CD4-positive, alpha-beta T cell (primary cell): ENCODE measurements at regions not wholly inside any gene's neighbourhood (a gene's known extent, or its start where the extent isn't known, plus 50 kb on each side); places are given as distances from the start of the nearest gene placed in this dataset.
"Not testable (repeated sequence)": the region's sequence is repeated elsewhere in the genome, so short reads cannot be mapped to it uniquely, and the experiment has no call there.

ENCODE experiments used
- ATAC-seq: fragments of 200-7000 bp; cut with Tn5 transposase; one replicate; pipeline ENCODE4 v1.10.0; 2022; ENCODE audit warnings: mild to moderate bottlenecking; ENCODE audit not compliant: poor library complexity
- CTCF ChIA-PET: fragments of 350-600 bp; sonication (Branson Sonifier 250); formaldehyde crosslinking; loops from one replicate; lab custom pipeline; 2021; ENCODE audit warnings: antibody characterized with exemption, inconsistent platforms; lab: Charles Lee
- POLR2A ChIA-PET: fragments of 350-600 bp; sonication (Branson Sonifier 250); formaldehyde crosslinking; loops from one replicate; lab custom pipeline; 2021; ENCODE audit warnings: antibody characterized with exemption, inconsistent platforms; lab: Charles Lee
- DNase-seq, 14 experiments: peaks; one replicate each; pipeline ENCODE4 v3.0.0-alpha.2; 2013 to 2020; ENCODE audit warnings: mixed read lengths in 2 of 14
- H3K27ac ChIP-seq, 2 donors: one replicate each; pipeline versions ENCODE4 v1.5.1 to v1.7.0; 2013; ENCODE audit warnings: low read length in 2 of 2, low read depth in 1 of 2, mild to moderate bottlenecking in 1 of 2
- H3K27me3 ChIP-seq, 2 experiments: 1 replicate in 1 of 2; 2 replicates in 1 of 2; pipeline versions ENCODE4 v1.6.1 to v1.7.0; 2013; ENCODE audit warnings: low read length in 2 of 2, control low read depth in 1 of 2, mild to moderate bottlenecking in 1 of 2, moderate library complexity in 1 of 2; ENCODE audit not compliant: insufficient read depth in 2 of 2, control insufficient read depth in 1 of 2
- H3K36me3 ChIP-seq: one replicate; pipeline ENCODE4 v1.6.1; 2013; ENCODE audit warnings: low read length, control low read depth; ENCODE audit not compliant: insufficient read depth
- H3K4me1 ChIP-seq: one replicate; pipeline ENCODE4 v1.6.1; 2013; ENCODE audit warnings: low read length, control low read depth; ENCODE audit not compliant: insufficient read depth
- H3K4me3 ChIP-seq: one replicate; pipeline ENCODE4 v1.5.1; 2013; ENCODE audit warnings: mild to moderate bottlenecking, low read length, moderate library complexity
- H3K9me3 ChIP-seq, 2 experiments: 1 replicate in 1 of 2; 2 replicates in 1 of 2; pipeline versions ENCODE4 v1.6.1 to v1.7.0; 2013; ENCODE audit warnings: low read length in 2 of 2, mild to moderate bottlenecking in 2 of 2, control low read depth in 1 of 2, moderate library complexity in 1 of 2; ENCODE audit not compliant: control insufficient read depth in 1 of 2, insufficient read depth in 1 of 2
- H3K27ac Mint-ChIP-seq: one replicate; pipeline ENCODE4 v1.8.0; 2020; ENCODE audit warnings: mixed read lengths
- H3K27me3 Mint-ChIP-seq: one replicate; pipeline ENCODE4 v1.8.0; 2021; ENCODE audit warnings: mixed read lengths
- H3K36me3 Mint-ChIP-seq: one replicate; pipeline ENCODE4 v1.8.0; 2021; ENCODE audit warnings: low read depth, mixed read lengths
- H3K4me1 Mint-ChIP-seq: one replicate; pipeline ENCODE4 v1.8.0; 2021; ENCODE audit warnings: low read depth, mixed read lengths
- H3K4me3 Mint-ChIP-seq: one replicate; pipeline ENCODE4 v1.8.0; 2020; ENCODE audit warnings: mild to moderate bottlenecking, mixed read lengths
- H3K9me3 Mint-ChIP-seq: one replicate; pipeline ENCODE4 v1.8.0; 2020; ENCODE audit warnings: mixed read lengths
- intact Hi-C, 2 experiments: fragments of 100-400 bp; cut with DNase I in 1 of 2; cut with micrococcal nuclease in 1 of 2; formaldehyde crosslinking; loops; one replicate each; pipeline versions ENCODE4 v1.15.1 to v1.9.0; 2023 to 2025; cut with DNase I, micrococcal nuclease
- TF ChIP-seq, protein P1 (sequence below): fragments of 200-600 bp; IDR thresholded peaks from one replicate; pipeline ENCODE4 v1.8.0; 2022; ENCODE audit warnings: antibody characterized with exemption, mild to moderate bottlenecking

GRCh38 chr1:2851918-2852317, 50.4 kb upstream of the TTC34 start:
- H3K4me1 Mint-ChIP-seq, POLR2A ChIA-PET, H3K27ac Mint-ChIP-seq, H3K36me3 Mint-ChIP-seq, H3K27me3 ChIP-seq, H3K4me3 ChIP-seq, ATAC-seq, intact Hi-C loops, DNase-seq, H3K36me3 ChIP-seq, H3K27ac ChIP-seq, H3K9me3 Mint-ChIP-seq, H3K4me3 Mint-ChIP-seq, H3K9me3 ChIP-seq, CTCF ChIA-PET: not testable (repeated sequence)
- peaks cover 21% of the 10 kb centered on the region for H3K27me3 Mint-ChIP-seq
- peaks cover 12% of the 10 kb centered on the region for H3K4me1 ChIP-seq

- H3K4me1 Mint-ChIP-seq: no peaks in the 10 kb centered on the region
- H3K36me3 ChIP-seq: no peaks in the 10 kb centered on the region
- H3K27me3 Mint-ChIP-seq: peaks cover 17% of the 10 kb centered on the region
- H3K4me3 Mint-ChIP-seq: no peak overlapping the region
- H3K4me1 ChIP-seq: no peaks in the 10 kb centered on the region
- ChIA-PET POLR2A (no interaction called here), CTCF (no interaction called here)
- ATAC-seq (no peak), DNase-seq (no peak)
- no peak overlapping the region for H3K27ac ChIP-seq
- intact Hi-C loops: no loop called here
- H3K9me3 Mint-ChIP-seq: no peaks in the 10 kb centered on the region
- H3K4me3 ChIP-seq: no peak overlapping the region
- H3K27ac Mint-ChIP-seq: no peak overlapping the region
- H3K36me3 Mint-ChIP-seq: no peaks in the 10 kb centered on the region
- TF ChIP-seq, protein P1, sequence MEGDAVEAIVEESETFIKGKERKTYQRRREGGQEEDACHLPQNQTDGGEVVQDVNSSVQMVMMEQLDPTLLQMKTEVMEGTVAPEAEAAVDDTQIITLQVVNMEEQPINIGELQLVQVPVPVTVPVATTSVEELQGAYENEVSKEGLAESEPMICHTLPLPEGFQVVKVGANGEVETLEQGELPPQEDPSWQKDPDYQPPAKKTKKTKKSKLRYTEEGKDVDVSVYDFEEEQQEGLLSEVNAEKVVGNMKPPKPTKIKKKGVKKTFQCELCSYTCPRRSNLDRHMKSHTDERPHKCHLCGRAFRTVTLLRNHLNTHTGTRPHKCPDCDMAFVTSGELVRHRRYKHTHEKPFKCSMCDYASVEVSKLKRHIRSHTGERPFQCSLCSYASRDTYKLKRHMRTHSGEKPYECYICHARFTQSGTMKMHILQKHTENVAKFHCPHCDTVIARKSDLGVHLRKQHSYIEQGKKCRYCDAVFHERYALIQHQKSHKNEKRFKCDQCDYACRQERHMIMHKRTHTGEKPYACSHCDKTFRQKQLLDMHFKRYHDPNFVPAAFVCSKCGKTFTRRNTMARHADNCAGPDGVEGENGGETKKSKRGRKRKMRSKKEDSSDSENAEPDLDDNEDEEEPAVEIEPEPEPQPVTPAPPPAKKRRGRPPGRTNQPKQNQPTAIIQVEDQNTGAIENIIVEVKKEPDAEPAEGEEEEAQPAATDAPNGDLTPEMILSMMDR: no peak
- H3K9me3 ChIP-seq: peaks cover 0 to 10% of the 10 kb centered on the region in 2 experiments
- H3K27me3 ChIP-seq: no peaks in the 10 kb centered on the region
Observed at GRCh38 chr1:2853711-2854110, 52.2 kb upstream of the TTC34 start.

DNA sequence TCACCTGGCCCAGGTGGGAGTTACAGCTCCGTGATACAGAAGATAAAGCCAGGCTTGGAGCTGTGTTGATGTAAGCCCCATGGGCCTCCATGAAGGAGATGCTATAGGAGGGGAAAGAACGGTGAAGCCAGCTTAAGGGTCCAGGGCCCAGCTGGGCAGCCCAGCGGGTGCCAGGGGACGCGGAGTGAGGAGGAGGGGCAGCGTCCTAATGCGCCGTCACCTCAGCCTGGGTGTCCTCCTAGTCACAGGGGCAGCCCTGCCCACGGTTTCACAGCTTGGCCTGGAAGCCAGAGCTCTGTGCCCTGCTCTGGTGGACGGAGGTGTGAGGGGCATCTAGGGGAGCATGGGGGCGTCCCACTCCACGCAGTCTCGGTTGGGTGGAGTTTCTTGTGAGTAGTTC, 52.7 kb upstream of the TTC34 start:
- Mint-ChIP-seq H3K27ac (no peak overlapping the region), H3K27me3 (peaks cover 17% of the 10 kb centered on the region), H3K9me3 (no peaks in the 10 kb centered on the region), H3K36me3 (no peaks in the 10 kb centered on the region), H3K4me3 (no peak overlapping the region), H3K4me1 (no peaks in the 10 kb centered on the region)
- Histone ChIP-seq H3K4me3 (no peak overlapping the region), H3K4me1 (no peaks in the 10 kb centered on the region), H3K27me3 (no peaks in the 10 kb centered on the region), H3K27ac (no peak overlapping the region), H3K9me3 (peaks cover 0 to 10% of the 10 kb centered on the region in 2 experiments), H3K36me3 (no peaks in the 10 kb centered on the region)
- intact Hi-C loops: no loop called here
- no peak for DNase-seq
- ChIA-PET POLR2A (no interaction called here), CTCF (no interaction called here)
- no peak for ATAC-seq
- TF ChIP-seq, protein P1: no peak

DNA sequence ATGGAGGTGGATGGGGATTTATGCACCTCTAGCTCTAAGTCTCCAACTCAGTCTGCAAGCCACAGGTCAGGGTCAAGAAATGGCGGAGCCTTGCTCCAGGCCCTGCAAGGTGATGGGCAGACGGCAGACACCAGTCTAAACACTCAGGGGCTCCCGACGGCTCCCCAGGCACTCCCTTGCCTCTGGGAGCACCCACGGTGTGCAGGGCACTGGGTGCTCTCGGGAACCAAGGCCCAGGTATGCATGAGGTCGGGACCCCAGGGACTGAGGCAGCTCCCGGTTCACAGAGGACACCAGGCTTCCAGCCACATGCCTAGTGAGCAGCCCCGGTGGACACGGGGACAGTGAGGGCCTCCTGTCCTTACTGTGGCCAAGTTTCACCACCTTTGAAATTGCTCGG, 53.1 kb upstream of the TTC34 start:
- POLR2A ChIA-PET: no interaction called here
- no peak for DNase-seq
- Histone ChIP-seq H3K27me3 (no peaks in the 10 kb centered on the region), H3K27ac (no peak overlapping the region), H3K4me3 (no peak overlapping the region), H3K36me3 (no peaks in the 10 kb centered on the region), H3K4me1 (no peaks in the 10 kb centered on the region), H3K9me3 (peaks cover 0 to 12% of the 10 kb centered on the region in 2 experiments)
- CTCF ChIA-PET: no interaction called here
- intact Hi-C loops: no loop called here
- Mint-ChIP-seq H3K9me3 (no peaks in the 10 kb centered on the region), H3K36me3 (no peaks in the 10 kb centered on the region), H3K27ac (no peak overlapping the region), H3K4me3 (no peak overlapping the region), H3K4me1 (no peaks in the 10 kb centered on the region), H3K27me3 (peaks cover 17% of the 10 kb centered on the region)
- no peak for ATAC-seq
- TF ChIP-seq, protein P1: no peak
